C4-2B (cell line): ENCODE measurements at regions not wholly inside any gene's neighbourhood (a gene's known extent, or its start where the extent isn't known, plus 50 kb on each side); places are given as distances from the start of the nearest gene placed in this dataset.
"Not testable (repeated sequence)": the region's sequence is repeated elsewhere in the genome, so short reads cannot be mapped to it uniquely, and the experiment has no call there.

Source experiments
- H3K27ac ChIP-seq: fragments of 450-650 bp; 2 replicates; pipeline ENCODE4 v1.5.1; 2017
- ZFX ChIP-seq: fragments of 450-650 bp; IDR thresholded peaks from 2 replicates; pipeline ENCODE4 v1.6.1; 2017
- TF ChIP-seq, protein P1 (sequence below): fragments of 450-650 bp; conservative IDR thresholded peaks from 2 replicates; pipeline ENCODE4 v1.5.1; 2017; ENCODE audit warnings: mild to moderate bottlenecking

DNA sequence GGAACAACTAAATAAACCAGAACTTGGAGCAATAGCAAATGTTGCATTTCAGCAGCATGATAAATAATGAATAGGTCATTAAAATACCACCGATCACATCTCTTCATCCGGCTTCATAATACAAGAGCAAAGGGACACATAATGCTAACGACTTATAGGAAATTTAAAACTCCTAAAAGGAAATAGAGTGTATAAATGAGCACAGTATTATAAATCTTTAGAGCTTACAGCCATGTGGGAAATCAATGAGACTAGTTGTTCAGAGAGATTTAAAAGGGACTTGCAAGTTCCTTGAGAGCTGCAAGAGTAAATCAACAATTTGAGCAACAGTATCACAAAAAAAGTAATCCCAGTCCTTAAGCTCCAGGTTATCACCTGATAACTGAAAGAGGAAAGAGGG is 677.0 kb downstream of the PLOD2 start:
- no peak overlapping the region for H3K27ac ChIP-seq
- TF ChIP-seq, protein P1, sequence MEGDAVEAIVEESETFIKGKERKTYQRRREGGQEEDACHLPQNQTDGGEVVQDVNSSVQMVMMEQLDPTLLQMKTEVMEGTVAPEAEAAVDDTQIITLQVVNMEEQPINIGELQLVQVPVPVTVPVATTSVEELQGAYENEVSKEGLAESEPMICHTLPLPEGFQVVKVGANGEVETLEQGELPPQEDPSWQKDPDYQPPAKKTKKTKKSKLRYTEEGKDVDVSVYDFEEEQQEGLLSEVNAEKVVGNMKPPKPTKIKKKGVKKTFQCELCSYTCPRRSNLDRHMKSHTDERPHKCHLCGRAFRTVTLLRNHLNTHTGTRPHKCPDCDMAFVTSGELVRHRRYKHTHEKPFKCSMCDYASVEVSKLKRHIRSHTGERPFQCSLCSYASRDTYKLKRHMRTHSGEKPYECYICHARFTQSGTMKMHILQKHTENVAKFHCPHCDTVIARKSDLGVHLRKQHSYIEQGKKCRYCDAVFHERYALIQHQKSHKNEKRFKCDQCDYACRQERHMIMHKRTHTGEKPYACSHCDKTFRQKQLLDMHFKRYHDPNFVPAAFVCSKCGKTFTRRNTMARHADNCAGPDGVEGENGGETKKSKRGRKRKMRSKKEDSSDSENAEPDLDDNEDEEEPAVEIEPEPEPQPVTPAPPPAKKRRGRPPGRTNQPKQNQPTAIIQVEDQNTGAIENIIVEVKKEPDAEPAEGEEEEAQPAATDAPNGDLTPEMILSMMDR, result no peak
- no peak for TF ChIP-seq ZFX

DNA sequence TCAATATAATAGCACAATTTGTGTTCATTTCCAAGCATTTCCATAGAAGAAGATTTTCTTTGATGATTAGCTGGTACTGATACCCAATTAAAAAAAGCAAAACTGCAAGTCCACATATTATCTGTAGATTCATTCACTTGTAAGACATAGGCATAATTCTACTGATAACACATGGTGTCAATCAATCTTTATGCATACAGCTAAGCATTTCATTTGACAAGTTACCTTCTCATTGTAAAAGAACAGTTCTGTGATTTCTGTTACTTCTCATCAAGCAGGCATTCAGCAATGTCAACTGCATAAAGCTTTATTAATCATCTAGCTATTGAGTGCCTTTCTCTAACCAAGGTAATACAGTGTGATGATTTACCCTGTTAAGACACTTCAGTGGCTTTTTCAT is 672.0 kb downstream of the PLOD2 start:
- H3K27ac ChIP-seq, result no peak overlapping the region
- TF ChIP-seq, protein P1, result no peak
- no peak for TF ChIP-seq ZFX

DNA sequence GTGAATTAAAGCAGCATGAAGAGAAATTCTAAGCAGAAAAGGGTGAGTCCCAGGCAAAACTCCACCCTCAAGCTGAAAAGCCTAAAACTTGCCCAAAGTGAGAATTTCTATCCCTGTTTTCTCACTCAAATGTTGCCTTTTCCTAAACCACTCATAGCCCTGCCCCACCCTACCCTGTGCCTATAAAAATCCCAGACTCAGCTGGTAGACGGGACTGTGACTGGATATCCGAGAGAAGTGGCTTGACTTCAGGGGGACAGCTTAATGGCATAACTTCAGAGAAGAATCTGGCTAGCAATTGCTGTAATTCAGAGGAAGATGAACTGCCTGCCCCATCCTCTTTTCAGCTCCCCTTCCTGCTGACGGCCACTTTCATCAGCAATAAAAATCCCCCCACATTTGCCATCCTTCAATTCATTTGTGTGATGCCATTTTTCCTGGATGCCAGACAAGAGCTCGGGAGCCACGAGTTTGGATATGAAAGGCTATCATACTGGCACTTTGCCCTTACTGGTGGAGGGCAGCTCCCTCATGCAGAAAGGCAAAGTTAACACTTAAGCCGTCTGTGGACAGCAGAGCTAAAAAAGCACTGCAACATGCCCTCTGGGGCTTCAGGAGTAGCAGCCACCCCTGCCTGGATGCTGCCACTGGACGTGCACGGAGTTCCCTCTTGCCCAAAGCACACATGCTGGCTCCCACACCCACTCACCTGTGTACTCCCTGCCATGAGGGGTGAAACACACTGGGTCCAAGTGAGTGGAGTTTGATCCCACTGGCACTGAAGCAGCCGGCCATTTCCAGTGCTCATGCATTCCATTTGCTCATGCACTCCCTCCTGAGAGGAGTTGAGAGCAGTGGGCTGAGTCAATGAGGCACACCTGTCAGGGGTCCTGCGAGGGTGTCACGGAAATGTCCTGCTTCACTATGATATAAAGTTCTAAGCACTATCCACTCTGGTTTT is 670.6 kb downstream of the PLOD2 start:
- H3K27ac ChIP-seq, result no peak overlapping the region
- TF ChIP-seq, protein P1, result no peak
- TF ChIP-seq ZFX, result no peak

DNA sequence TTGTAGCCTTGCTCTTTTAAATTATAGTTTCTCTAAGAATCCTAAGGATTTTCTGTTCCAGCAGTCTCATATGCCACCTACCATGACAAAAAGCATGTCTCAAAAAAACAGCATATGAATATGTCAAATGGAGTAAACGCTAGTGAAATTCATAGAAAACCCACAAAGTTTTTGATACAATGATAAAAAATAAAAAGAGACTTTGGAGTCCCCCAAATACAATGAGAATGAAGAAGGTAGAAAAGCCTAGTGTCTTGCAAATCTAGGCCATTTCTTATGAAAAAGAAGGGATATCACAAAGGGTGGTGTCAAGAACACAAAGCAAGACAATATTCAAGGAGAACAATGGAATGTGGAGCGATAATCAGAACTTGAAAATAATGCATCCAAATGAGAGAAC is 668.5 kb downstream of the PLOD2 start:
- H3K27ac ChIP-seq, result no peak overlapping the region
- no peak for TF ChIP-seq ZFX
- TF ChIP-seq, protein P1, result no peak

GRCh38 chr3:145517416-145517815 is 643.6 kb downstream of the PLOD2 start:
- H3K27ac ChIP-seq, result not testable (repeated sequence)

- TF ChIP-seq ZFX, result no peak
- TF ChIP-seq, protein P1, result no peak
- H3K27ac ChIP-seq, result no peak overlapping the region
Observed at GRCh38 chr3:145518639-145519038, 642.3 kb downstream of the PLOD2 start.

DNA sequence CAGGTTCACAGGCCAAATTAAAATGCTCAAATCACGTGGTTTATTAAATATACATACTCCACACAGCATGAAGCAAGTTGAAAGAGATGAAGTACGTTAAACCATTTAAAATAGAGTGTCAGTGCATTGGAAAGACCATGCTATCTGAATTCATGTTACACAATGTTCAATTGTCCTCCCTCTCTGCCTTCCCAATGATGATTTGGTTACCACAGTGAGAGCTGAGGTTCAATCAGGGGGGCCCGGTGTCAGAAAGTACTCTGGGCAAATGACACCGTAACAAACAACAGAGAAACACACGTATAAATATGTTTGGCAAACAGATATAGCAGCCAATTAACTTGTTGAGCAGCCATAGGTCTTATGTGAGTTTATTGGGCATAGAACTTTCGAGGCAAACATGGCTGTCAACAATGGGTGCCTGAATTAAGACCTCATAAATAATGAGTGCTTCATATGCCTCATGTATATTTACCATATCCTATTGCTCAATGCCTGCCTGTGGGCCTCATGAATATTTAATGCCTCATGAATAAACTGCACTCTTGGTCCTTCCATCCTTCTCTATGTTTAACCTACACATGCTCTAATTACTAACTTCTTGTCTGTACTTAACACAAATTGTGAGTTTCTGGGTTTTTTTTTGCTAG is 641.5 kb downstream of the PLOD2 start:
- TF ChIP-seq ZFX, result no peak
- TF ChIP-seq, protein P1, result no peak
- H3K27ac ChIP-seq, result no peak overlapping the region
